NB4 (cell line): ENCODE measurements at regions not wholly inside any gene's neighbourhood (a gene's known extent, or its start where the extent isn't known, plus 50 kb on each side); places are given as distances from the start of the nearest gene placed in this dataset.

Experiments used
- DNase-seq: peaks from one replicate; pipeline ENCODE4 v3.0.0; 2010; ENCODE audit warnings: low read depth
- H3K4me3 ChIP-seq: one replicate; pipeline ENCODE4 v1.5.1; 2011; ENCODE audit warnings: mild to moderate bottlenecking, low read depth, low read length, moderate library complexity
- CTCF ChIP-seq: IDR thresholded peaks from one replicate; pipeline ENCODE4 v1.5.1; 2012; ENCODE audit warnings: low read depth, low read length
- MAX ChIP-seq: IDR thresholded peaks from 2 replicates; pipeline ENCODE4 v1.6.1; 2011; ENCODE audit warnings: low read depth, low read length
- MYC ChIP-seq: IDR thresholded peaks from 2 replicates; pipeline ENCODE4 v1.6.1; 2011; ENCODE audit warnings: low read depth, low read length
- POLR2A ChIP-seq: IDR thresholded peaks from 2 replicates; pipeline ENCODE4 v1.6.1; 2011; ENCODE audit warnings: mild to moderate bottlenecking; ENCODE audit not compliant: insufficient read length; ENCODE audit errors: extremely low read depth

- no peak overlapping the region for H3K4me3 ChIP-seq
- no peak for TF ChIP-seq POLR2A
- TF ChIP-seq CTCF, result no peak
- TF ChIP-seq MAX, result no peak
- TF ChIP-seq MYC, result no peak
- no peak for DNase-seq
These were observed 131.8 kb upstream of the UBE2E2 start for GRCh38 chr3:23071296-23071695.

GRCh38 chr3:23071758-23072157 lies 131.4 kb upstream of the UBE2E2 start:
- TF ChIP-seq MAX (no peak), CTCF (no peak), MYC (no peak), POLR2A (no peak)
- no peak overlapping the region for H3K4me3 ChIP-seq
- peak; percentile 20 for DNase-seq

GRCh38 chr3:23072693-23073092 lies 130.4 kb upstream of the UBE2E2 start:
- H3K4me3 ChIP-seq, result no peak overlapping the region
- DNase-seq, result no peak
- TF ChIP-seq MAX (no peak), POLR2A (no peak)

- DNase-seq, result no peak
- TF ChIP-seq CTCF, result no peak
- TF ChIP-seq MYC, result no peak
- no peak for TF ChIP-seq POLR2A
- no peak for TF ChIP-seq MAX
- H3K4me3 ChIP-seq, result no peak overlapping the region
These were observed 129.3 kb upstream of the UBE2E2 start for GRCh38 chr3:23073724-23074305.

GRCh38 chr3:23075496-23075895 lies 127.6 kb upstream of the UBE2E2 start:
- DNase-seq, result no peak
- H3K4me3 ChIP-seq, result no peak overlapping the region
- TF ChIP-seq CTCF (no peak), MAX (no peak), POLR2A (no peak), MYC (no peak)

GRCh38 chr3:23076437-23076836 lies 126.7 kb upstream of the UBE2E2 start:
- no peak for DNase-seq
- no peak overlapping the region for H3K4me3 ChIP-seq
- TF ChIP-seq CTCF (no peak), MYC (no peak), POLR2A (no peak), MAX (no peak)
